ENCODE measurements at regions not wholly inside any gene's neighbourhood (a gene's known extent, or its start where the extent isn't known, plus 50 kb on each side); places are given as distances from the start of the nearest gene placed in this dataset.

DNA sequence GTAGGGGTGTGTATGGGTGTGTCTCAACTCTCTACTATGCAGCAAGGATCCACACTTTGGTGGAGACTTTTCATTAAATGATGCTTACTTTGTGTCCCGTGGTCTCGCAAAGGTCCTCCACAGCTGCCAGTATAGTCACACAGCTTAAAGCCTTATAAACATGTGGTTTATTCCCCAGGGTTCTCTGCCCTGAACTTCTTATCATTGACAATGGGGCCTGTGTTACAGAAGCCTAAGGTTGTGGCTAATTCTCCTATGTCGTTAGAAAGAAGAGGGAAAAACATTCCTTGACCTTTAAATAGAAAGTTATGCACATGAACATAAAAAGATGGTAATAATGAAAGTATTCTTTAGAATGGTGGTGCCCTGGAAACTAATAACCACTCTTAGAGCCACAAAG is 201.4 kb downstream of the INHBA start:
- ChIA-PET POLR2A (ENCODE audit: partially characterized antibody) (no interaction called here), CTCF (ENCODE audit: partially characterized antibody) (no interaction called here)
- Histone ChIP-seq H3K14ac (ENCODE audit: insufficient read length) (no peak overlapping the region), H3K23me2 (ENCODE audit: low read depth, low read length) (no peaks in the 10 kb centered on the region), H4K5ac (ENCODE audit: insufficient read length, low read depth, low read length) (no peak overlapping the region), H4K91ac (replicated peaks; ENCODE audit: insufficient read length, low read length) (no peak overlapping the region), H3K4ac (replicated peaks; ENCODE audit: insufficient read length, low read depth, low read length) (no peak overlapping the region), H2BK20ac (ENCODE audit: low read length) (no peak overlapping the region), H3K36me3 (ENCODE audit: control insufficient read depth in 2 of 4, insufficient read depth in 4 of 4, low read length in 3 of 4) (no peaks in the 10 kb centered on the region), H3K79me1 (ENCODE audit: low read depth, low read length) (no peaks in the 10 kb centered on the region), H3K4me1 (replicated peaks in 1 of 4; ENCODE audit: control insufficient read depth in 3 of 4, insufficient read depth in 4 of 4, low read length in 3 of 4) (no peaks in the 10 kb centered on the region; a peak in 1 of 7 replicates), H3K56ac (replicated peaks; ENCODE audit: insufficient read length, low read depth, low read length) (no peak overlapping the region), H3K4me3 (ENCODE audit: extremely low read depth in 1 of 4, insufficient read depth in 2 of 4, low read depth in 3 of 4, low read length in 4 of 4) (no peak overlapping the region), H3K27me3 (replicated peaks in 1 of 4; ENCODE audit: control insufficient read depth in 3 of 4, extremely low read depth in 1 of 4, insufficient read depth in 3 of 4, low read length in 3 of 4) (no peaks in the 10 kb centered on the region), H3K9ac (replicated peaks in 1 of 4; ENCODE audit: extremely low read depth in 1 of 4, low read depth in 3 of 4, low read length in 3 of 4) (no peak overlapping the region), H2AFZ (ENCODE audit: low read length) (no peak overlapping the region), H3K18ac (ENCODE audit: extremely low read depth, low read length) (no peak overlapping the region), H2BK15ac (ENCODE audit: low read length) (no peak overlapping the region), H3K9me3 (ENCODE audit: insufficient read depth in 2 of 2, low read depth in 1 of 2, low read length in 1 of 2) (no peaks in the 10 kb centered on the region), H3K27ac (ENCODE audit: low read depth, low read length) (no peak overlapping the region), H3K4me2 (ENCODE audit: insufficient read depth in 1 of 2, low read depth in 2 of 2, low read length in 2 of 2) (no peak overlapping the region), H4K8ac (ENCODE audit: extremely low read depth, insufficient read depth, low read length) (no peak overlapping the region), H2BK12ac (ENCODE audit: low read depth, low read length) (no peak overlapping the region), H2BK5ac (ENCODE audit: low read depth, low read length) (no peak overlapping the region), H2BK120ac (replicated peaks; ENCODE audit: low read depth, low read length) (no peak overlapping the region), H4K20me1 (replicated peaks in 1 of 2; ENCODE audit: control insufficient read depth in 1 of 2, insufficient read depth in 2 of 2, low read length in 2 of 2) (no peaks in the 10 kb centered on the region), H3K79me2 (ENCODE audit: control insufficient read depth in 1 of 2, insufficient read depth in 2 of 2, low read length in 2 of 2) (no peaks in the 10 kb centered on the region), H3K23ac (ENCODE audit: insufficient read length) (no peak overlapping the region), H2AK5ac (ENCODE audit: low read depth, low read length) (no peak overlapping the region)
- FAIRE-seq (no peak), DNase-seq (ENCODE audit: low read depth in 1 of 2, low spot score in 2 of 2) (no peak)
- WGBS, 2 experiments (ENCODE audit: extremely low coverage in 1 of 2, insufficient coverage in 1 of 2, insufficient read length in 1 of 2, insufficient replicate concordance in 2 of 2, low coverage in 1 of 2, low lambda C conversion rate in 2 of 2, missing lambda C conversion rate in 1 of 2), result 86% methylated on average over 3 of the region's 3 CpGs; no CpG with 5 or more reads in 1 of the 2 experiments
- TF ChIP-seq, protein P1, sequence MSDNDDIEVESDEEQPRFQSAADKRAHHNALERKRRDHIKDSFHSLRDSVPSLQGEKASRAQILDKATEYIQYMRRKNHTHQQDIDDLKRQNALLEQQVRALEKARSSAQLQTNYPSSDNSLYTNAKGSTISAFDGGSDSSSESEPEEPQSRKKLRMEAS (IDR thresholded peaks at IDR 0.05), result no peak
- TF ChIP-seq POLR2AphosphoS5 (IDR thresholded peaks at IDR 0.05; ENCODE audit: low read depth, low read length), result no peak
- no peak for TF ChIP-seq EZH2 (IDR thresholded peaks at IDR 0.05; ENCODE audit: low read depth, low read length, severe bottlenecking)
- TF ChIP-seq NANOG (IDR thresholded peaks at IDR 0.05; ENCODE audit: insufficient read depth, low read depth, low read length, poor library complexity, severe bottlenecking), result no peak
- TF ChIP-seq RXRA (IDR thresholded peaks at IDR 0.05; ENCODE audit: insufficient read depth, low read depth, low read length), result no peak
- TF ChIP-seq YY1 (IDR thresholded peaks at IDR 0.05; ENCODE audit: low read depth, low read length), result no peak
- TF ChIP-seq TBP (IDR thresholded peaks at IDR 0.05; ENCODE audit: low read depth, low read length), result no peak
- no peak for TF ChIP-seq SP1 (IDR thresholded peaks at IDR 0.05; ENCODE audit: low read depth, low read length)
- TF ChIP-seq CEBPB (IDR thresholded peaks at IDR 0.05; ENCODE audit: low read depth, low read length), result no peak
- TF ChIP-seq CTBP2 (IDR thresholded peaks at IDR 0.05; ENCODE audit: borderline replicate concordance, insufficient read depth, insufficient read length, low read length), result no peak
- no peak for TF ChIP-seq KDM4A (IDR thresholded peaks at IDR 0.05; ENCODE audit: low read depth, low read length, severe bottlenecking)
- no peak for TF ChIP-seq FOSL1 (IDR thresholded peaks at IDR 0.05; ENCODE audit: insufficient read depth, low read depth, low read length)
- no peak for TF ChIP-seq CBX8 (IDR thresholded peaks at IDR 0.05; ENCODE audit: borderline replicate concordance, low read depth, low read length)
- no peak for TF ChIP-seq GTF2F1 (IDR thresholded peaks at IDR 0.05; ENCODE audit: borderline replicate concordance, low read depth, low read length)
- TF ChIP-seq, protein P2, sequence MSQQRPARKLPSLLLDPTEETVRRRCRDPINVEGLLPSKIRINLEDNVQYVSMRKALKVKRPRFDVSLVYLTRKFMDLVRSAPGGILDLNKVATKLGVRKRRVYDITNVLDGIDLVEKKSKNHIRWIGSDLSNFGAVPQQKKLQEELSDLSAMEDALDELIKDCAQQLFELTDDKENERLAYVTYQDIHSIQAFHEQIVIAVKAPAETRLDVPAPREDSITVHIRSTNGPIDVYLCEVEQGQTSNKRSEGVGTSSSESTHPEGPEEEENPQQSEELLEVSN (IDR thresholded peaks at IDR 0.05), result no peak
